H1 (cell line): ENCODE measurements at regions not wholly inside any gene's neighbourhood (a gene's known extent, or its start where the extent isn't known, plus 50 kb on each side); places are given as distances from the start of the nearest gene placed in this dataset.

Source experiments
- ASH2L ChIP-seq: fragments of 200-600, 300-600 bp; sonication (generic); IDR thresholded peaks from one replicate; pipeline ENCODE4 v1.7.1; 2017; ENCODE audit warnings: low read length
- BACH1 ChIP-seq: IDR thresholded peaks from 2 replicates; pipeline ENCODE4 v1.6.1; 2012; ENCODE audit warnings: low read length, improper control_type of control experiment
- CBX8 ChIP-seq: fragments of 300-800, 300-1000 bp; sonication (generic); IDR thresholded peaks from 2 replicates; pipeline ENCODE4 v1.7.1; 2016; ENCODE audit warnings: low read depth, low read length, borderline replicate concordance
- HDAC2 ChIP-seq, 2 experiments: fragments of 300-600 bp in 1 of 2; sonication (generic) in 1 of 2; IDR thresholded peaks; 2 replicates each; pipeline ENCODE4 v1.6.1; 2011 to 2012; ENCODE audit warnings: low read depth in 2 of 2, low read length in 2 of 2, mild to moderate bottlenecking in 2 of 2, moderate library complexity in 2 of 2, borderline replicate concordance in 1 of 2, inconsistent platforms in 1 of 2
- NANOG ChIP-seq: IDR thresholded peaks from 2 replicates; pipeline ENCODE4 v1.6.1; 2011; ENCODE audit warnings: low read length, low read depth, mild to moderate bottlenecking, inconsistent platforms; ENCODE audit not compliant: insufficient read depth, poor library complexity, severe bottlenecking
- TCF12 ChIP-seq: IDR thresholded peaks from 2 replicates; pipeline ENCODE4 v1.6.1; 2011; ENCODE audit warnings: low read depth, mild to moderate bottlenecking, low read length
- USF2 ChIP-seq: IDR thresholded peaks from 2 replicates; pipeline ENCODE4 v1.6.1; 2011; ENCODE audit warnings: low read length, improper control_type of control experiment
- YY1 ChIP-seq: IDR thresholded peaks from 2 replicates; pipeline ENCODE4 v1.6.1; 2011; ENCODE audit warnings: low read depth, mild to moderate bottlenecking, low read length
- ZNF274 ChIP-seq: IDR thresholded peaks from 2 replicates; pipeline ENCODE4 v1.7.0; 2012; ENCODE audit warnings: low read length, borderline replicate concordance; ENCODE audit errors: extremely low read depth
- TF ChIP-seq, protein P1 (sequence below), 3 experiments: IDR thresholded peaks; 1 replicate in 2 of 3; 2 replicates in 1 of 3; pipeline versions ENCODE4 v1.5.1 to v1.6.1; 2011; ENCODE audit warnings: low read length in 3 of 3, mild to moderate bottlenecking in 3 of 3, inconsistent platforms in 2 of 3, low read depth in 1 of 3, moderate library complexity in 1 of 3; ENCODE audit not compliant: insufficient read depth in 1 of 3; ENCODE audit errors: control extremely low read depth in 1 of 3

DNA sequence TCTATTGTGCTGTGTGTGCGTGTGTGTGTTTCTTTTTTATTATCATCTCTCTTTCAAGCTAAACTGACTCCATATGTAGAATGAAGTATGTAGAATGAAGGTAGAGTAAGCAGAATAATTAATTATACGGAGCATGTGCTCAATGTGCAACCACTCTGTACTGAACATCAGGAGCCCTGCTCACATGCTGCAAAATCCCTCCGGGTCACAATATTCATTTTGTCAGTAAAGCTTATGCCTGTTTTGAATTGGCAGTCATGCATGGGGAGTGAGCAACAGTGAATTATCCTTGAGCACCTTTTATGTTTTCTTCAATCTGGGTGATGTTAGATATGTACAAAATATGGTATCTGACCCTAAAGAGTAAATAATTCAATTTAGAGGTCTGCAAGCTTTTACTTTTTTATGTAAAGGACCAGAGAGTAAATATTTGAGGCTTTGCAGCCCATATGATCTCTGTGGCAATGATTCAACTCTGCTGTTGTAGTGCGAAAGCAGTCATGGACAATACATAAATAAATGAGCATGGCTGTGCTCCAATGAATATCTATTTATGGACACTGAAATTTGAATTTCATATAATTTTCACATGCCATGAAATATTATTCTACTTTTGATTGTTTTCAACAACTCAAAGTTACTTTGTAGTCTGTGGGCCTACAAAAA, 199.9 kb downstream of the VGLL3 start:
- TF ChIP-seq TCF12: no peak
- no peak for TF ChIP-seq USF2
- TF ChIP-seq CBX8: no peak
- TF ChIP-seq BACH1: no peak
- TF ChIP-seq ASH2L: no peak
- TF ChIP-seq YY1: no peak
- TF ChIP-seq, protein P1, sequence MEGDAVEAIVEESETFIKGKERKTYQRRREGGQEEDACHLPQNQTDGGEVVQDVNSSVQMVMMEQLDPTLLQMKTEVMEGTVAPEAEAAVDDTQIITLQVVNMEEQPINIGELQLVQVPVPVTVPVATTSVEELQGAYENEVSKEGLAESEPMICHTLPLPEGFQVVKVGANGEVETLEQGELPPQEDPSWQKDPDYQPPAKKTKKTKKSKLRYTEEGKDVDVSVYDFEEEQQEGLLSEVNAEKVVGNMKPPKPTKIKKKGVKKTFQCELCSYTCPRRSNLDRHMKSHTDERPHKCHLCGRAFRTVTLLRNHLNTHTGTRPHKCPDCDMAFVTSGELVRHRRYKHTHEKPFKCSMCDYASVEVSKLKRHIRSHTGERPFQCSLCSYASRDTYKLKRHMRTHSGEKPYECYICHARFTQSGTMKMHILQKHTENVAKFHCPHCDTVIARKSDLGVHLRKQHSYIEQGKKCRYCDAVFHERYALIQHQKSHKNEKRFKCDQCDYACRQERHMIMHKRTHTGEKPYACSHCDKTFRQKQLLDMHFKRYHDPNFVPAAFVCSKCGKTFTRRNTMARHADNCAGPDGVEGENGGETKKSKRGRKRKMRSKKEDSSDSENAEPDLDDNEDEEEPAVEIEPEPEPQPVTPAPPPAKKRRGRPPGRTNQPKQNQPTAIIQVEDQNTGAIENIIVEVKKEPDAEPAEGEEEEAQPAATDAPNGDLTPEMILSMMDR (IDR thresholded peaks at IDR 0.05; ENCODE audit: control extremely low read depth in 1 of 3, insufficient read depth in 1 of 3, low read depth in 1 of 3, low read length in 3 of 3): no peak
- no peak for TF ChIP-seq HDAC2 (IDR thresholded peaks at IDR 0.05; ENCODE audit: borderline replicate concordance in 1 of 2, low read depth in 2 of 2, low read length in 2 of 2)
- TF ChIP-seq NANOG: no peak
- no peak for TF ChIP-seq ZNF274
